HepG2 (cell line): ENCODE measurements at regions not wholly inside any gene's neighbourhood (a gene's known extent, or its start where the extent isn't known, plus 50 kb on each side); places are given as distances from the start of the nearest gene placed in this dataset.

Experiments used
- ATAC-seq: fragments of 200-7000 bp; cut with Tn5 transposase; 3 replicates; pipeline ENCODE4 v1.9.1; 2020; ENCODE audit warnings: mild to moderate bottlenecking, moderate library complexity
- BruUV-seq: library from RNA; stranded (reverse); fragments of 400-500 nt; replicated peaks from 2 replicates; lab custom pipeline; 2021; lab: Mats Ljungman, UMichigan
- CTCF ChIA-PET: fragments of 300-600 bp; formaldehyde crosslinking; extraction: SDS; loops from one replicate; lab custom pipeline; 2021; ENCODE audit warnings: low total read pairs, inconsistent platforms, low intra/inter-chr PET ratio; lab: Yijun Ruan, JAX
- POLR2A ChIA-PET: fragments of 350-600 bp; sonication (Branson Sonifier 250); formaldehyde crosslinking; loops from one replicate; lab custom pipeline; 2020; ENCODE audit warnings: antibody characterized with exemption, inconsistent platforms; lab: Yijun Ruan, JAX
- DNase-seq: peaks from one replicate; pipeline ENCODE4 v3.0.0-alpha.2; 2015; ENCODE audit warnings: low spot score
- FAIRE-seq: peaks from 3 replicates; lab custom pipeline; 2011; peaks lifted over from hg19 to GRCh38; lab: Jason Lieb, UNC
- H2AFZ ChIP-seq: one replicate; pipeline ENCODE4 v1.6.1; 2011; ENCODE audit warnings: low read length, inconsistent platforms
- H3K27ac ChIP-seq: fragments of 300-600 bp; 3 replicates; pipeline ENCODE4 v1.8.0; 2011; ENCODE audit warnings: mixed run types, mild to moderate bottlenecking, mixed read lengths, low read length, inconsistent platforms; ENCODE audit not compliant: insufficient read depth; ENCODE audit errors: extremely low read length
- H3K27me3 ChIP-seq, 2 experiments: fragments of 200-600 bp in 1 of 2; 2 replicates in 1 of 2; 3 replicates in 1 of 2; pipeline versions ENCODE4 v1.6.0 to v1.8.0; 2011; ENCODE audit warnings: low read length in 2 of 2, mild to moderate bottlenecking in 2 of 2, moderate library complexity in 2 of 2, inconsistent platforms in 1 of 2; ENCODE audit not compliant: insufficient read depth in 2 of 2, control insufficient read depth in 1 of 2
- H3K36me3 ChIP-seq, 2 experiments: fragments of 200-600 bp in 1 of 2; replicated peaks in 1 of 2; 2 replicates in 1 of 2; 3 replicates in 1 of 2; pipeline versions ENCODE4 v1.5.1 to v1.8.0; 2011; ENCODE audit warnings: low read length in 2 of 2, inconsistent platforms in 1 of 2; ENCODE audit not compliant: insufficient read depth in 2 of 2, control insufficient read depth in 1 of 2
- H3K4me1 ChIP-seq: 2 replicates; pipeline ENCODE4 v1.5.1; 2012; ENCODE audit warnings: low read length, inconsistent platforms; ENCODE audit not compliant: insufficient read depth
- H3K4me2 ChIP-seq: 2 replicates; pipeline ENCODE4 v1.6.0; 2011; ENCODE audit warnings: low read depth, low read length, inconsistent platforms
- H3K4me3 ChIP-seq, 3 experiments: fragments of 200-600 bp in 1 of 3; sonication (generic), shearing (Covaris generic) in 1 of 3; replicated peaks in 1 of 3; 2 replicates each; pipeline ENCODE4 v1.5.1; 2011 to 2016; ENCODE audit warnings: low read length in 3 of 3, inconsistent platforms in 2 of 3, low read depth in 2 of 3, mild to moderate bottlenecking in 2 of 3, control low read depth in 1 of 3, mixed read lengths in 1 of 3; ENCODE audit not compliant: insufficient read depth in 1 of 3
- H3K79me2 ChIP-seq: one replicate; pipeline ENCODE4 v1.6.1; 2011; ENCODE audit warnings: low read length, inconsistent platforms; ENCODE audit not compliant: insufficient read depth
- H3K9ac ChIP-seq: 2 replicates; pipeline ENCODE4 v1.6.0; 2011; ENCODE audit warnings: mild to moderate bottlenecking, low read depth, low read length, inconsistent platforms; ENCODE audit not compliant: insufficient read depth
- H3K9me3 ChIP-seq: 2 replicates; pipeline ENCODE4 v1.5.1; 2012; ENCODE audit warnings: mild to moderate bottlenecking, low read length
- H4K20me1 ChIP-seq: 2 replicates; pipeline ENCODE4 v1.6.0; 2011; ENCODE audit warnings: inconsistent platforms, mild to moderate bottlenecking, low read length, moderate library complexity; ENCODE audit not compliant: insufficient read depth
- GPN1 ChIP-seq: sonication (generic); formaldehyde crosslinking; IDR thresholded peaks from 2 replicates; pipeline ENCODE4 v1.5.1; 2020; ENCODE audit warnings: missing genetic modification reagents, borderline replicate concordance
- KIAA2018 ChIP-seq: sonication (generic); formaldehyde crosslinking; IDR thresholded peaks from 2 replicates; pipeline ENCODE4 v1.5.0; 2020; ENCODE audit warnings: mild to moderate bottlenecking, missing genetic modification reagents, borderline replicate concordance
- RARG ChIP-seq: sonication (generic); formaldehyde crosslinking; IDR thresholded peaks from 2 replicates; pipeline ENCODE4 v1.4.0; 2020; ENCODE audit warnings: low read depth, mild to moderate bottlenecking, missing genetic modification reagents
- STAT6 ChIP-seq: sonication (generic); formaldehyde crosslinking; IDR thresholded peaks from 2 replicates; pipeline ENCODE4 v1.4.0; 2020; ENCODE audit warnings: missing genetic modification reagents, mild to moderate bottlenecking, borderline replicate concordance
- ZSCAN12 ChIP-seq: sonication (generic); formaldehyde crosslinking; IDR thresholded peaks from 2 replicates; pipeline ENCODE4 v1.9.0; 2021; ENCODE audit warnings: mild to moderate bottlenecking, missing genetic modification reagents
- WGBS: methylation state at CpG from one replicate; pipeline ENCODE4 v1.1.6; 2017; ENCODE audit warnings: low lambda C conversion rate; 5-methylcytosine and 5-hydroxymethylcytosine counted together
- in situ Hi-C: cut with HindIII; loops from 2 replicates; pipeline ENCODE4 v1.10.0; 2017; ENCODE audit warnings: low pct_unique_long_range_greater_than_20kb; ENCODE audit not compliant: extremely low pct_ligation_motif_present
- intact Hi-C: fragments of 100-400 bp; cut with micrococcal nuclease; formaldehyde crosslinking; loops from one replicate; pipeline ENCODE4 v1.10.0; 2022; ENCODE audit not compliant: unreplicated experiment

- TF ChIP-seq KIAA2018 (CRISPR knock-in tag) = no peak
Measured at GRCh38 chr15:25508369-25509002, 69.7 kb upstream of the UBE3A start (continued).

GRCh38 chr15:25504307-25504706, 65.5 kb upstream of the UBE3A start:
- POLR2A ChIA-PET = no interaction called here
- Histone ChIP-seq H3K79me2 (no peaks in the 10 kb centered on the region), H3K9me3 (no peaks in the 10 kb centered on the region), H3K36me3 (no peaks in the 10 kb centered on the region), H3K4me3 (no peak overlapping the region), H3K4me2 (no peak overlapping the region), H3K27me3 (no peaks in the 10 kb centered on the region), H3K4me1 (0 out of 2 replicates have a peak, but pooled peaks cover 5% of the 10 kb centered on the region), H3K9ac (no peak overlapping the region), H3K27ac (no peak overlapping the region), H4K20me1 (no peaks in the 10 kb centered on the region), H2AFZ (no peak overlapping the region)
- in situ Hi-C loops (loop anchor here (10.0 to 25.0 kb wide), 3 partner anchors 433 to 1370 kb away; no protein-coding TSS in a partner anchor), intact Hi-C loops (loop anchor here (10.0 kb wide), 2 partner anchors 370 to 1860 kb away; partner anchors contain the start of gene MAGEL2)
- WGBS = 7% methylated on average over 5 of the region's 6 CpGs
- BruUV-seq = no TSS peak
- CTCF ChIA-PET = no interaction called here
- TF ChIP-seq RARG (CRISPR knock-in tag) = no peak
- TF ChIP-seq STAT6 = no peak
- TF ChIP-seq ZSCAN12 (CRISPR knock-in tag) = no peak
- no peak for TF ChIP-seq GPN1 (CRISPR knock-in tag)
- DNase-seq = no peak
- FAIRE-seq = no peak
- no peak for ATAC-seq
